ENCODE measurements at regions not wholly inside any gene's neighbourhood (a gene's known extent, or its start where the extent isn't known, plus 50 kb on each side); places are given as distances from the start of the nearest gene placed in this dataset.

GRCh38 chr21:16642353-16642752, 870.5 kb upstream of the CXADR start:
- DNase-seq (ENCODE audit: low read depth): no peak

- DNase-seq (ENCODE audit: low read depth): peak; percentile 6
These were observed 868.2 kb upstream of the CXADR start for GRCh38 chr21:16644685-16645084.

GRCh38 chr21:16650714-16651366, 862.0 kb upstream of the CXADR start:
- no peak for DNase-seq (ENCODE audit: low read depth)

- no peak for DNase-seq (ENCODE audit: low read depth)
These were observed 860.9 kb upstream of the CXADR start for GRCh38 chr21:16651956-16652355.

GRCh38 chr21:16663436-16663835, 849.4 kb upstream of the CXADR start:
- DNase-seq (ENCODE audit: low read depth): no peak

- DNase-seq (ENCODE audit: low read depth): no peak
These were observed 845.4 kb upstream of the CXADR start for GRCh38 chr21:16667395-16667794.

GRCh38 chr21:16674949-16675348, 837.9 kb upstream of the CXADR start:
- no peak for DNase-seq (ENCODE audit: low read depth)

GRCh38 chr21:16676391-16676790, 836.5 kb upstream of the CXADR start:
- no peak for DNase-seq (ENCODE audit: low read depth)

GRCh38 chr21:16678429-16679160, 834.2 kb upstream of the CXADR start:
- no peak for DNase-seq (ENCODE audit: low read depth)

- no peak for DNase-seq (ENCODE audit: low read depth)
These were observed 817.8 kb upstream of the CXADR start for GRCh38 chr21:16695074-16695473.

- no peak for DNase-seq (ENCODE audit: low read depth)
These were observed 805.6 kb upstream of the CXADR start for GRCh38 chr21:16707274-16707673.

GRCh38 chr21:16708101-16708835, 804.6 kb upstream of the CXADR start:
- peak; percentile 20 for DNase-seq (ENCODE audit: low read depth)

GRCh38 chr21:16709866-16710550, 802.8 kb upstream of the CXADR start:
- peak; percentile 40 for DNase-seq (ENCODE audit: low read depth)

GRCh38 chr21:16711757-16712156, 801.1 kb upstream of the CXADR start:
- no peak for DNase-seq (ENCODE audit: low read depth)

GRCh38 chr21:16713331-16714117, 799.3 kb upstream of the CXADR start:
- DNase-seq (ENCODE audit: low read depth): peak; percentile 8

GRCh38 chr21:16740511-16740910, 772.3 kb upstream of the CXADR start:
- no peak for DNase-seq (ENCODE audit: low read depth)

GRCh38 chr21:16741141-16741665, 771.6 kb upstream of the CXADR start:
- no peak for DNase-seq (ENCODE audit: low read depth)

- DNase-seq (ENCODE audit: low read depth): no peak
These were observed 770.7 kb upstream of the CXADR start for GRCh38 chr21:16742131-16742641.

- DNase-seq (ENCODE audit: low read depth): no peak
These were observed 770.1 kb upstream of the CXADR start for GRCh38 chr21:16742741-16743140.

GRCh38 chr21:16743317-16743716, 769.5 kb upstream of the CXADR start:
- no peak for DNase-seq (ENCODE audit: low read depth)

GRCh38 chr21:16750926-16751325, 761.9 kb upstream of the CXADR start:
- DNase-seq (ENCODE audit: low read depth): no peak

Data from GM04503 (cell line).